Activated T-helper 2 cell treated with anti-CD3 and anti-CD28 coated beads, Interferon-gamma antibody, Interleukin-2, Interleukin-4, amounts not matched to agents 10 μg/mL and 5 μg/mL and 100 μg/mL, durations not matched to agents 14 hours and 24 hours and 36 hours (primary cell): ENCODE measurements at regions not wholly inside any gene's neighbourhood (a gene's known extent, or its start where the extent isn't known, plus 50 kb on each side); places are given as distances from the start of the nearest gene placed in this dataset.

Experiments
- DNase-seq: peaks from one replicate; pipeline ENCODE4 v3.0.0; 2021; ENCODE audit warnings: low spot score
- H3K27ac Mint-ChIP-seq: one replicate; pipeline ENCODE4 v1.8.0; 2021; ENCODE audit warnings: mixed read lengths
- H3K27me3 Mint-ChIP-seq: one replicate; pipeline ENCODE4 v1.8.0; 2021; ENCODE audit warnings: low read depth, mixed read lengths
- H3K36me3 Mint-ChIP-seq: one replicate; pipeline ENCODE4 v1.8.0; 2021; ENCODE audit warnings: low read depth, mixed read lengths
- H3K4me1 Mint-ChIP-seq: one replicate; pipeline ENCODE4 v1.8.0; 2021; ENCODE audit warnings: low read depth, mixed read lengths
- H3K4me3 Mint-ChIP-seq: one replicate; pipeline ENCODE4 v1.8.0; 2021; ENCODE audit warnings: low read depth, mild to moderate bottlenecking, moderate library complexity, mixed read lengths
- H3K9me3 Mint-ChIP-seq: one replicate; pipeline ENCODE4 v1.8.0; 2021; ENCODE audit warnings: mixed read lengths
- intact Hi-C: fragments of 100-400 bp; cut with micrococcal nuclease; formaldehyde crosslinking; loops from one replicate; pipeline ENCODE4 v1.15.1; 2023

GRCh38 chr5:12246036-12246435 lies 341.8 kb upstream of the CTNND2 start:
- intact Hi-C loops, result no loop called here
- no peak for DNase-seq
- peaks cover 45% of the 10 kb centered on the region for H3K9me3 Mint-ChIP-seq

GRCh38 chr5:12245429-12245828 lies 341.2 kb upstream of the CTNND2 start:
- Mint-ChIP-seq H3K27ac (no peak overlapping the region), H3K27me3 (no peaks in the 10 kb centered on the region), H3K36me3 (no peaks in the 10 kb centered on the region)

More at GRCh38 chr5:12246036-12246435, 341.8 kb upstream of the CTNND2 start:
- H3K36me3 Mint-ChIP-seq, result no peaks in the 10 kb centered on the region
- no peak overlapping the region for H3K27ac Mint-ChIP-seq
- H3K4me1 Mint-ChIP-seq, result no peaks in the 10 kb centered on the region
- H3K4me3 Mint-ChIP-seq, result no peak overlapping the region
- H3K27me3 Mint-ChIP-seq, result no peaks in the 10 kb centered on the region

GRCh38 chr5:12242950-12243888 lies 339.0 kb upstream of the CTNND2 start:
- no peaks in the 10 kb centered on the region for H3K27me3 Mint-ChIP-seq
- no peak for DNase-seq
- H3K9me3 Mint-ChIP-seq, result peaks cover 45% of the 10 kb centered on the region
- H3K36me3 Mint-ChIP-seq, result no peaks in the 10 kb centered on the region
- H3K4me1 Mint-ChIP-seq, result no peaks in the 10 kb centered on the region
- H3K4me3 Mint-ChIP-seq, result no peak overlapping the region
- intact Hi-C loops, result no loop called here
- H3K27ac Mint-ChIP-seq, result no peak overlapping the region

More at GRCh38 chr5:12245429-12245828, 341.2 kb upstream of the CTNND2 start:
- Mint-ChIP-seq H3K4me3 (no peak overlapping the region), H3K9me3 (peaks cover 42% of the 10 kb centered on the region), H3K4me1 (no peaks in the 10 kb centered on the region)
- DNase-seq, result no peak
- intact Hi-C loops, result no loop called here

GRCh38 chr5:12237837-12238575 lies 333.8 kb upstream of the CTNND2 start:
- Mint-ChIP-seq H3K9me3 (peaks cover 28% of the 10 kb centered on the region), H3K4me1 (no peaks in the 10 kb centered on the region), H3K36me3 (no peaks in the 10 kb centered on the region), H3K27ac (no peak overlapping the region), H3K4me3 (no peak overlapping the region), H3K27me3 (no peaks in the 10 kb centered on the region)
- intact Hi-C loops, result no loop called here
- no peak for DNase-seq

GRCh38 chr5:12230659-12231058 lies 326.4 kb upstream of the CTNND2 start:
- intact Hi-C loops, result no loop called here
- no peak for DNase-seq
- Mint-ChIP-seq H3K27ac (no peak overlapping the region), H3K36me3 (no peaks in the 10 kb centered on the region), H3K27me3 (no peaks in the 10 kb centered on the region), H3K4me1 (no peaks in the 10 kb centered on the region), H3K4me3 (no peak overlapping the region), H3K9me3 (peaks cover 32% of the 10 kb centered on the region)

GRCh38 chr5:12217039-12217438 lies 312.8 kb upstream of the CTNND2 start:
- DNase-seq, result no peak
- H3K4me3 Mint-ChIP-seq, result no peak overlapping the region
- no peaks in the 10 kb centered on the region for H3K36me3 Mint-ChIP-seq
- peaks cover 42% of the 10 kb centered on the region for H3K9me3 Mint-ChIP-seq
- no peaks in the 10 kb centered on the region for H3K27me3 Mint-ChIP-seq
- H3K4me1 Mint-ChIP-seq, result no peaks in the 10 kb centered on the region
- H3K27ac Mint-ChIP-seq, result no peak overlapping the region
- intact Hi-C loops, result no loop called here

GRCh38 chr5:12214267-12215015 lies 310.2 kb upstream of the CTNND2 start:
- no peak for DNase-seq
- Mint-ChIP-seq H3K27me3 (no peaks in the 10 kb centered on the region), H3K4me3 (no peak overlapping the region), H3K27ac (no peak overlapping the region), H3K4me1 (no peaks in the 10 kb centered on the region), H3K36me3 (no peaks in the 10 kb centered on the region), H3K9me3 (peaks cover 41% of the 10 kb centered on the region)
- intact Hi-C loops, result no loop called here

GRCh38 chr5:12208366-12209100 lies 304.3 kb upstream of the CTNND2 start:
- Mint-ChIP-seq H3K27me3 (no peaks in the 10 kb centered on the region), H3K9me3 (peaks cover 39% of the 10 kb centered on the region), H3K36me3 (no peaks in the 10 kb centered on the region), H3K27ac (no peak overlapping the region), H3K4me1 (no peaks in the 10 kb centered on the region), H3K4me3 (no peak overlapping the region)
- DNase-seq, result no peak
- intact Hi-C loops, result no loop called here

- H3K4me3 Mint-ChIP-seq, result no peak overlapping the region
- no peak overlapping the region for H3K27ac Mint-ChIP-seq
- H3K9me3 Mint-ChIP-seq, result peaks cover 38% of the 10 kb centered on the region
- no peaks in the 10 kb centered on the region for H3K36me3 Mint-ChIP-seq
- H3K27me3 Mint-ChIP-seq, result no peaks in the 10 kb centered on the region
- no peaks in the 10 kb centered on the region for H3K4me1 Mint-ChIP-seq
- intact Hi-C loops, result no loop called here
- DNase-seq, result no peak
Measured at GRCh38 chr5:12204761-12205160, 300.5 kb upstream of the CTNND2 start.

- H3K4me1 Mint-ChIP-seq, result no peaks in the 10 kb centered on the region
- H3K9me3 Mint-ChIP-seq, result peaks cover 48% of the 10 kb centered on the region
- no peaks in the 10 kb centered on the region for H3K27me3 Mint-ChIP-seq
- no peak overlapping the region for H3K27ac Mint-ChIP-seq
- no peak overlapping the region for H3K4me3 Mint-ChIP-seq
- intact Hi-C loops, result no loop called here
- H3K36me3 Mint-ChIP-seq, result no peaks in the 10 kb centered on the region
- no peak for DNase-seq
Measured at GRCh38 chr5:12193536-12193935, 289.3 kb upstream of the CTNND2 start.

GRCh38 chr5:12183003-12183402 lies 278.8 kb upstream of the CTNND2 start:
- Mint-ChIP-seq H3K27me3 (no peaks in the 10 kb centered on the region), H3K9me3 (peaks cover 20% of the 10 kb centered on the region), H3K27ac (no peak overlapping the region), H3K4me1 (no peaks in the 10 kb centered on the region), H3K4me3 (no peak overlapping the region), H3K36me3 (no peaks in the 10 kb centered on the region)
- intact Hi-C loops, result no loop called here
- DNase-seq, result no peak

- Mint-ChIP-seq H3K4me3 (no peak overlapping the region), H3K4me1 (no peaks in the 10 kb centered on the region), H3K27me3 (no peaks in the 10 kb centered on the region), H3K27ac (no peak overlapping the region), H3K36me3 (no peaks in the 10 kb centered on the region), H3K9me3 (peaks cover 15% of the 10 kb centered on the region)
- intact Hi-C loops, result no loop called here
- DNase-seq, result no peak
Measured at GRCh38 chr5:12177851-12178250, 273.6 kb upstream of the CTNND2 start.
